ENCODE measurements at regions not wholly inside any gene's neighbourhood (a gene's known extent, or its start where the extent isn't known, plus 50 kb on each side); places are given as distances from the start of the nearest gene placed in this dataset.

GRCh38 chr5:92562065-92562464 is 1019.0 kb downstream of the NR2F1-AS1 start:
- ATAC-seq (no peak), DNase-seq (ENCODE audit: low spot score) (no peak)
- no peak overlapping the region for H3K27ac Mint-ChIP-seq
- H3K36me3 Mint-ChIP-seq, result no peaks in the 10 kb centered on the region
- POLR2A ChIA-PET, result no interaction called here
- TF ChIP-seq NFE2L1 (CRISPR knock-in tag; IDR thresholded peaks at IDR 0.05) (no peak), HMGA2 (CRISPR knock-in tag; IDR thresholded peaks at IDR 0.05) (no peak), ZNF121 (CRISPR knock-in tag; IDR thresholded peaks at IDR 0.05) (no peak), ZMAT4 (CRISPR knock-in tag; IDR thresholded peaks at IDR 0.05) (no peak), RELA (CRISPR knock-in tag; IDR thresholded peaks at IDR 0.05; ENCODE audit: borderline replicate concordance) (no peak), NR2C2 (CRISPR knock-in tag; IDR thresholded peaks at IDR 0.05) (no peak), TCF7 (CRISPR knock-in tag; IDR thresholded peaks at IDR 0.05; ENCODE audit: low read depth) (no peak), TEAD1 (CRISPR knock-in tag; IDR thresholded peaks at IDR 0.05) (no peak), ZNF317 (CRISPR knock-in tag; IDR thresholded peaks at IDR 0.05; ENCODE audit: borderline replicate concordance, low read depth) (no peak), FOXJ3 (CRISPR knock-in tag; IDR thresholded peaks at IDR 0.05; ENCODE audit: borderline replicate concordance) (no peak), ZBTB21 (CRISPR knock-in tag; IDR thresholded peaks at IDR 0.05; ENCODE audit: borderline replicate concordance) (no peak), HMGXB4 (CRISPR knock-in tag; IDR thresholded peaks at IDR 0.05) (no peak)
- TF ChIP-seq, protein P1, sequence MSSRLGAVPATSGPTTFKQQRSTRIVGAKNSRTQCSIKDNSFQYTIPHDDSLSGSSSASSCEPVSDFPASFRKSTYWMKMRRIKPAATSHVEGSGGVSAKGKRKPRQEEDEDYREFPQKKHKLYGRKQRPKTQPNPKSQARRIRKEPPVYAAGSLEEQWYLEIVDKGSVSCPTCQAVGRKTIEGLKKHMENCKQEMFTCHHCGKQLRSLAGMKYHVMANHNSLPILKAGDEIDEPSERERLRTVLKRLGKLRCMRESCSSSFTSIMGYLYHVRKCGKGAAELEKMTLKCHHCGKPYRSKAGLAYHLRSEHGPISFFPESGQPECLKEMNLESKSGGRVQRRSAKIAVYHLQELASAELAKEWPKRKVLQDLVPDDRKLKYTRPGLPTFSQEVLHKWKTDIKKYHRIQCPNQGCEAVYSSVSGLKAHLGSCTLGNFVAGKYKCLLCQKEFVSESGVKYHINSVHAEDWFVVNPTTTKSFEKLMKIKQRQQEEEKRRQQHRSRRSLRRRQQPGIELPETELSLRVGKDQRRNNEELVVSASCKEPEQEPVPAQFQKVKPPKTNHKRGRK (CRISPR knock-in tag; IDR thresholded peaks at IDR 0.05; ENCODE audit: borderline replicate concordance), result no peak
- H3K27me3 Mint-ChIP-seq (ENCODE audit: low read depth), result no peaks in the 10 kb centered on the region
- H3K9me3 Mint-ChIP-seq, result no peaks in the 10 kb centered on the region
- CTCF ChIA-PET, result no interaction called here
- no peak overlapping the region for H3K4me3 Mint-ChIP-seq
- peaks cover 19% of the 10 kb centered on the region for H3K4me1 Mint-ChIP-seq

- Mint-ChIP-seq H3K27me3 (ENCODE audit: low read depth) (no peaks in the 10 kb centered on the region), H3K4me3 (no peak overlapping the region), H3K27ac (no peak overlapping the region), H3K4me1 (peaks cover 19% of the 10 kb centered on the region), H3K36me3 (no peaks in the 10 kb centered on the region), H3K9me3 (no peaks in the 10 kb centered on the region)
- no peak for DNase-seq (ENCODE audit: low spot score)
- POLR2A ChIA-PET, result no interaction called here
- CTCF ChIA-PET, result interaction anchor here (0.7 to 1.2 kb wide), 2 partner anchors 43 to 325 kb away, joined by 3 read pairs; no protein-coding TSS in a partner anchor
- ATAC-seq, result no peak
- TF ChIP-seq, protein P2, sequence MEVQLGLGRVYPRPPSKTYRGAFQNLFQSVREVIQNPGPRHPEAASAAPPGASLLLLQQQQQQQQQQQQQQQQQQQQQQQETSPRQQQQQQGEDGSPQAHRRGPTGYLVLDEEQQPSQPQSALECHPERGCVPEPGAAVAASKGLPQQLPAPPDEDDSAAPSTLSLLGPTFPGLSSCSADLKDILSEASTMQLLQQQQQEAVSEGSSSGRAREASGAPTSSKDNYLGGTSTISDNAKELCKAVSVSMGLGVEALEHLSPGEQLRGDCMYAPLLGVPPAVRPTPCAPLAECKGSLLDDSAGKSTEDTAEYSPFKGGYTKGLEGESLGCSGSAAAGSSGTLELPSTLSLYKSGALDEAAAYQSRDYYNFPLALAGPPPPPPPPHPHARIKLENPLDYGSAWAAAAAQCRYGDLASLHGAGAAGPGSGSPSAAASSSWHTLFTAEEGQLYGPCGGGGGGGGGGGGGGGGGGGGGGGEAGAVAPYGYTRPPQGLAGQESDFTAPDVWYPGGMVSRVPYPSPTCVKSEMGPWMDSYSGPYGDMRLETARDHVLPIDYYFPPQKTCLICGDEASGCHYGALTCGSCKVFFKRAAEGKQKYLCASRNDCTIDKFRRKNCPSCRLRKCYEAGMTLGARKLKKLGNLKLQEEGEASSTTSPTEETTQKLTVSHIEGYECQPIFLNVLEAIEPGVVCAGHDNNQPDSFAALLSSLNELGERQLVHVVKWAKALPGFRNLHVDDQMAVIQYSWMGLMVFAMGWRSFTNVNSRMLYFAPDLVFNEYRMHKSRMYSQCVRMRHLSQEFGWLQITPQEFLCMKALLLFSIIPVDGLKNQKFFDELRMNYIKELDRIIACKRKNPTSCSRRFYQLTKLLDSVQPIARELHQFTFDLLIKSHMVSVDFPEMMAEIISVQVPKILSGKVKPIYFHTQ (CRISPR knock-in tag; IDR thresholded peaks at IDR 0.05), result no peak
- TF ChIP-seq RELA (CRISPR knock-in tag; IDR thresholded peaks at IDR 0.05; ENCODE audit: borderline replicate concordance) (no peak), SMAD4 (CRISPR knock-in tag; IDR thresholded peaks at IDR 0.05) (no peak), ZNF263 (CRISPR knock-in tag; IDR thresholded peaks at IDR 0.05; ENCODE audit: low read depth) (no peak), HMGXB4 (CRISPR knock-in tag; IDR thresholded peaks at IDR 0.05) (no peak), PRDM15 (CRISPR knock-in tag; IDR thresholded peaks at IDR 0.05) (no peak), NFE2L1 (CRISPR knock-in tag; IDR thresholded peaks at IDR 0.05) (no peak), ZNF232 (CRISPR knock-in tag; IDR thresholded peaks at IDR 0.05) (no peak)
- TF ChIP-seq, protein P3, sequence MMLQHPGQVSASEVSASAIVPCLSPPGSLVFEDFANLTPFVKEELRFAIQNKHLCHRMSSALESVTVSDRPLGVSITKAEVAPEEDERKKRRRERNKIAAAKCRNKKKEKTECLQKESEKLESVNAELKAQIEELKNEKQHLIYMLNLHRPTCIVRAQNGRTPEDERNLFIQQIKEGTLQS (CRISPR knock-in tag; conservative IDR thresholded peaks at IDR 0.05), result no peak
- TF ChIP-seq, protein P4, sequence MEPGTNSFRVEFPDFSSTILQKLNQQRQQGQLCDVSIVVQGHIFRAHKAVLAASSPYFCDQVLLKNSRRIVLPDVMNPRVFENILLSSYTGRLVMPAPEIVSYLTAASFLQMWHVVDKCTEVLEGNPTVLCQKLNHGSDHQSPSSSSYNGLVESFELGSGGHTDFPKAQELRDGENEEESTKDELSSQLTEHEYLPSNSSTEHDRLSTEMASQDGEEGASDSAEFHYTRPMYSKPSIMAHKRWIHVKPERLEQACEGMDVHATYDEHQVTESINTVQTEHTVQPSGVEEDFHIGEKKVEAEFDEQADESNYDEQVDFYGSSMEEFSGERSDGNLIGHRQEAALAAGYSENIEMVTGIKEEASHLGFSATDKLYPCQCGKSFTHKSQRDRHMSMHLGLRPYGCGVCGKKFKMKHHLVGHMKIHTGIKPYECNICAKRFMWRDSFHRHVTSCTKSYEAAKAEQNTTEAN (CRISPR knock-in tag; IDR thresholded peaks at IDR 0.05), result no peak
Measured at GRCh38 chr5:92561411-92561959, 1019.5 kb downstream of the NR2F1-AS1 start.
